Mesothelial cell of epicardium (in vitro differentiated cells): ENCODE measurements at regions not wholly inside any gene's neighbourhood (a gene's known extent, or its start where the extent isn't known, plus 50 kb on each side); places are given as distances from the start of the nearest gene placed in this dataset.

ENCODE experiments used
- DNase-seq, 2 experiments: peaks; one replicate each; pipeline ENCODE4 v3.0.0; 2021; ENCODE audit warnings: low spot score in 2 of 2; ENCODE audit not compliant: unreplicated experiment in 2 of 2
- H3K27ac Mint-ChIP-seq: 2 replicates; pipeline ENCODE4 v1.8.0; 2021; ENCODE audit warnings: mixed read lengths
- H3K27me3 Mint-ChIP-seq: 2 replicates; pipeline ENCODE4 v1.8.0; 2021; ENCODE audit warnings: low read depth, mixed read lengths
- H3K36me3 Mint-ChIP-seq: 2 replicates; pipeline ENCODE4 v1.8.0; 2021; ENCODE audit warnings: mixed read lengths
- H3K4me1 Mint-ChIP-seq: 2 replicates; pipeline ENCODE4 v1.8.0; 2021; ENCODE audit warnings: mixed read lengths
- H3K4me3 Mint-ChIP-seq: 2 replicates; pipeline ENCODE4 v1.8.0; 2021; ENCODE audit warnings: mild to moderate bottlenecking, moderate library complexity, mixed read lengths
- H3K9me3 Mint-ChIP-seq: 2 replicates; pipeline ENCODE4 v1.8.0; 2021; ENCODE audit warnings: mixed read lengths
- TF ChIP-seq, protein P1 (sequence below): fragments of 200-600 bp; sonication (generic); IDR thresholded peaks from one replicate; pipeline ENCODE4 v1.5.0; 2021; ENCODE audit warnings: antibody characterized with exemption; ENCODE audit not compliant: unreplicated experiment

DNA sequence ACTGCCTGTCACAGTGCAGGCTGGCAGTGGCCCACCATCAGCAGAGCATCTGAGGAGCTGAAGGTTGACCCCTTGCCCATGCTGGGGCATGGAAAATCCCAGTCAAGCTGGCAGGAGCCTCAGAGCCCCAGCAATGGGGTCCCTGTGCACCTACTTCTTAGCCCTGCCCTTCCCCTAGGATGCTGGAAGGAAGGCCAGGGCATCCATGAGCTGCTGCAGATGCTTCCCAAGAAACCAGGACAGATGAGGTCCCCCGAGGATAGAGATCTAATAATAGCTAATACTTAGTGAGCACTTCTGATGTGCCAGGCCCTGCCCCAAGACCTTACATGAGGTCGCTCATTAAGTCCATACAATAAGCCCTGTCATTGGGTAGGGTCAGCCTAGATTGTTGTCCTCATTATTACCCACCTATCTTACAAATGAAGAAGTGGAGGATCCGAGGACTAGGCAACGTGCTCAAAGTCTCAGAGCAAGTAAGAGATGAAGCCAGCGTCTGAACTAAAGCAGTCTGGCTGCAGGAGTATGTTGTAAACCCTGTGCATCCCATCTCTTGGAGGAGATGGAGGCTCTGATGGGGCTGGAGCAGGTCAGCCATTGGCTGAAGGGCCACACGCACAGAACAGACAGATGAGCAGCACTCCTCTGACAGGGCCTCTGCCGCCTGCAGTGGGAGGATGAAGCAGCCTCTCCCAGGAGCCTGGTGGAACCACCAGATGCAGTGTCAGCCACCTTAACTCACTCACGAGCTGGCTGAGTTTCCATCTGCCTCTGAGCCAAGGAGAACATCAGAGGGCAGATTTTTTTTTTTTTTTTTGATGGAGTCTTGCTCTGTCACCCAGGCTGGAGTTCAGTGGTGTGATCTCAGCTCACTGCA is 175.4 kb downstream of the WSCD1 start:
- no peaks in the 10 kb centered on the region for H3K36me3 Mint-ChIP-seq
- peaks cover 46% of the 10 kb centered on the region for H3K27me3 Mint-ChIP-seq
- H3K27ac Mint-ChIP-seq: no peak overlapping the region
- TF ChIP-seq, protein P1, sequence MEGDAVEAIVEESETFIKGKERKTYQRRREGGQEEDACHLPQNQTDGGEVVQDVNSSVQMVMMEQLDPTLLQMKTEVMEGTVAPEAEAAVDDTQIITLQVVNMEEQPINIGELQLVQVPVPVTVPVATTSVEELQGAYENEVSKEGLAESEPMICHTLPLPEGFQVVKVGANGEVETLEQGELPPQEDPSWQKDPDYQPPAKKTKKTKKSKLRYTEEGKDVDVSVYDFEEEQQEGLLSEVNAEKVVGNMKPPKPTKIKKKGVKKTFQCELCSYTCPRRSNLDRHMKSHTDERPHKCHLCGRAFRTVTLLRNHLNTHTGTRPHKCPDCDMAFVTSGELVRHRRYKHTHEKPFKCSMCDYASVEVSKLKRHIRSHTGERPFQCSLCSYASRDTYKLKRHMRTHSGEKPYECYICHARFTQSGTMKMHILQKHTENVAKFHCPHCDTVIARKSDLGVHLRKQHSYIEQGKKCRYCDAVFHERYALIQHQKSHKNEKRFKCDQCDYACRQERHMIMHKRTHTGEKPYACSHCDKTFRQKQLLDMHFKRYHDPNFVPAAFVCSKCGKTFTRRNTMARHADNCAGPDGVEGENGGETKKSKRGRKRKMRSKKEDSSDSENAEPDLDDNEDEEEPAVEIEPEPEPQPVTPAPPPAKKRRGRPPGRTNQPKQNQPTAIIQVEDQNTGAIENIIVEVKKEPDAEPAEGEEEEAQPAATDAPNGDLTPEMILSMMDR: no peak
- H3K4me1 Mint-ChIP-seq: no peaks in the 10 kb centered on the region
- H3K4me3 Mint-ChIP-seq: no peak overlapping the region
- no peak for DNase-seq
- H3K9me3 Mint-ChIP-seq: no peaks in the 10 kb centered on the region

GRCh38 chr17:6244796-6245195 is 174.6 kb downstream of the WSCD1 start:
- Mint-ChIP-seq H3K9me3 (no peaks in the 10 kb centered on the region), H3K4me3 (no peak overlapping the region), H3K27ac (no peak overlapping the region), H3K36me3 (no peaks in the 10 kb centered on the region), H3K4me1 (no peaks in the 10 kb centered on the region), H3K27me3 (peaks cover 52% of the 10 kb centered on the region)
- no peak for DNase-seq
- TF ChIP-seq, protein P1: no peak

DNA sequence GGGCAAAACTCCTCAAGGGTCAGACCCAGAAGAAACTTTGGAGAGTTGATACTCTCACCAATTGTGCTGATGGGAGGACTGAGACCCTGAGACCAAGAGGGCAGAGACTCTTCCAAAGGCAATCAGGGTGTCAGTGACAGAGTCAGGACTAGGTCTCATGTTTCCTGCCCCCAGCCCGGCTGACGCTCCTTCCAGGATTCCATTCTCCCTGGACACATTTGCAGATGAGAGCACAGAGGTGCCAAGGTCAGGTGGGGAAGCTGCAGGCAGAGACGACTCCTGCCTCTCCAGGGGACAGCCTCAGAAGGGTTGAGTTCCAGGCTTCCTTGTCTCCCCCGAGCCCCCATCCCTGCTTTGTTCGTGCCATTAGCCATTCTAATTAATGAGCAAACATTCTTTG is 174.1 kb downstream of the WSCD1 start:
- TF ChIP-seq, protein P1: no peak
- no peaks in the 10 kb centered on the region for H3K9me3 Mint-ChIP-seq
- no peak overlapping the region for H3K4me3 Mint-ChIP-seq
- no peaks in the 10 kb centered on the region for H3K36me3 Mint-ChIP-seq
- no peak for DNase-seq
- peaks cover 54% of the 10 kb centered on the region for H3K27me3 Mint-ChIP-seq
- H3K27ac Mint-ChIP-seq: no peak overlapping the region
- H3K4me1 Mint-ChIP-seq: no peaks in the 10 kb centered on the region

GRCh38 chr17:6243186-6243585 is 173.0 kb downstream of the WSCD1 start:
- TF ChIP-seq, protein P1: no peak
- H3K27me3 Mint-ChIP-seq: peaks cover 63% of the 10 kb centered on the region
- H3K4me1 Mint-ChIP-seq: peaks cover 3% of the 10 kb centered on the region
- no peaks in the 10 kb centered on the region for H3K9me3 Mint-ChIP-seq
- no peak overlapping the region for H3K4me3 Mint-ChIP-seq
- DNase-seq: no peak
- H3K27ac Mint-ChIP-seq: no peak overlapping the region
- no peaks in the 10 kb centered on the region for H3K36me3 Mint-ChIP-seq

- Mint-ChIP-seq H3K4me1 (peaks cover 5% of the 10 kb centered on the region), H3K27ac (no peak overlapping the region), H3K4me3 (no peak overlapping the region), H3K27me3 (peaks cover 75% of the 10 kb centered on the region), H3K36me3 (no peaks in the 10 kb centered on the region), H3K9me3 (no peaks in the 10 kb centered on the region)
- no peak for DNase-seq
- TF ChIP-seq, protein P1: no peak
Observed at GRCh38 chr17:6241996-6242395, 171.8 kb downstream of the WSCD1 start.
